Activated gamma-delta T cell treated with anti-CD3 and anti-CD28 coated beads, Interleukin-2, amount 50 U/mL, for 16 hours (primary cell): ENCODE measurements at regions not wholly inside any gene's neighbourhood (a gene's known extent, or its start where the extent isn't known, plus 50 kb on each side); places are given as distances from the start of the nearest gene placed in this dataset.
"Not testable (repeated sequence)": the region's sequence is repeated elsewhere in the genome, so short reads cannot be mapped to it uniquely, and the experiment has no call there.

ENCODE experiments used
- DNase-seq: peaks from one replicate; pipeline ENCODE4 v3.0.0-alpha.2; 2020; ENCODE audit warnings: low read depth

GRCh38 chr10:46202405-46202804 lies 84.4 kb upstream of the ANTXRL start:
- DNase-seq: not testable (repeated sequence)

- DNase-seq: not testable (repeated sequence)
Measured at GRCh38 chr10:46204482-46205102, 82.2 kb upstream of the ANTXRL start.

- DNase-seq: not testable (repeated sequence)
Measured at GRCh38 chr10:46210427-46210826, 76.4 kb upstream of the ANTXRL start.

GRCh38 chr10:46215426-46215825 lies 71.4 kb upstream of the ANTXRL start:
- no peak for DNase-seq

DNA sequence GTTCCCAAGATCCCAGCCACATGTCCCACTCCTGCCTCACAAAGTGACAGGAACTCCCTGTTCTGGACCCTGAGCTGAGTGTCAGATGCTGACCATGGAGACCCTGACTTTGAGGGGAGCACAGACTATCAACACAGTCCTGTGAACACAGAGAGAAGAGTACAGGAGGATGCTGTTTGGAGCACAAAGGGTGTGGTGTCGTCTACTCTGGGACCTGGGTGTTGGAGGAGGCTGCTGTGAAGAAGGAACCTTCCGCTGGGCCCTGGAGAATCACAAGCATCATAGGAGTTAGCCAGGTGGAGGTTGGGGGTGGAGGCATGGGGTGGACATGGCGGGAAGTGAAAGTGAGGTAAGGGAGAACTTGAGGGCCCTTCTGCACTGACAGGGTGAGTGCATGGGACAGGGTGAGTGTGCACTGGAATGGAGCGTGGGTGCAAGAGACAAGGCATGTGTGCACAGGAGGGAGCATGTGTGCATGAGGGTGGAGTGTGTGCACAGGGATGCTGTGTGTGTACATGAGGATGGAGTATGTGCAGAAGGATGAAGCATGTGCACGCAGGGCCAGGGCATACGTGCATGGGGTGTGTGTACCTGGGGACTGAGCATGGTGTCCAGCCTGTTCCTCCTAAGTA lies 70.7 kb upstream of the ANTXRL start:
- no peak for DNase-seq

DNA sequence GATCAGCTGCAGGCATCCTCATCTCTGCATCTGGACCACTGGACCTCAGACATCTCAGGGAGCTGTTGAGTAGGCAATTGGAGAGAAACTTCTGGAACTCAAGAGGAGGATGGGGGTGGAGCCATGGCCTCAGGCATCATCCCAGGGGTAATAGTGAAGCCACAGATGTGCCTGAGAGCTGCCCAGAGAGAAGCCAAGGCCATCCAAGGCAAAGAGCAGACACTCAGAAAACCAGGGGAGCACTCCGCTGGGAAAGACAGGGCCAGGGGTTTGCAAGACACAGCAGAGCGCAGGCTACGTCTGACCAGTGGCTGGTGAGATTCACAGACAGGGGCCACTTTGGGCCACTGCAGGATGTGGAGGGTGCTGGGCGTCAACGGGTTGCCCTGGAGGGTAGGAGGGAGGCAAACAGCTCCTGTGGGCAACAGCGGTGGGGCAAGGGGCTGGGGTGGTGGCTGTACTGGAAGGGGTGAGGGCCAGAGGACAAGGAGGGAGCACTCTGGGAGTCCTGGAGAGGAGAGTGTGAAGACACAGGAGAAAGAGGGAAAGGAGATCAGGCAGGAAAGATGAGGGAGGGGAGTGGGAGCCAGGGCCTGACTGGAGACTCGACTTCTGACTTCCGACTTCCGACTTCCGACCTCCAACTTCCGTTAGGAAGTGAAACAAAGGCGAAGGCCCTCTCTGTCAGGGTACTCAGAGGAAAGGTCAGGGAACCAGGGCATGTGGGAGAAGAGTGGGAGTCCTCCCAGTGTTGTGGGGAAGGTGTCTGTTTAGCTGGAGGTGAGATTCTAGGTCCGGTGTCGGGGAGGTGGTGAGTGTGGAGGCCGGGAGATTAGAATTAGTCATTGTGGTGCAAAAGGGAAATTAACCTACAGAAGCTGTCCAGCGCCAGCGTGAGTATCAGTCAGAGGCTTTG lies 69.7 kb upstream of the ANTXRL start:
- no peak for DNase-seq

GRCh38 chr10:46217752-46218453 lies 68.9 kb upstream of the ANTXRL start:
- no peak for DNase-seq

- no peak for DNase-seq
Measured at GRCh38 chr10:46218921-46219320, 67.9 kb upstream of the ANTXRL start.

DNA sequence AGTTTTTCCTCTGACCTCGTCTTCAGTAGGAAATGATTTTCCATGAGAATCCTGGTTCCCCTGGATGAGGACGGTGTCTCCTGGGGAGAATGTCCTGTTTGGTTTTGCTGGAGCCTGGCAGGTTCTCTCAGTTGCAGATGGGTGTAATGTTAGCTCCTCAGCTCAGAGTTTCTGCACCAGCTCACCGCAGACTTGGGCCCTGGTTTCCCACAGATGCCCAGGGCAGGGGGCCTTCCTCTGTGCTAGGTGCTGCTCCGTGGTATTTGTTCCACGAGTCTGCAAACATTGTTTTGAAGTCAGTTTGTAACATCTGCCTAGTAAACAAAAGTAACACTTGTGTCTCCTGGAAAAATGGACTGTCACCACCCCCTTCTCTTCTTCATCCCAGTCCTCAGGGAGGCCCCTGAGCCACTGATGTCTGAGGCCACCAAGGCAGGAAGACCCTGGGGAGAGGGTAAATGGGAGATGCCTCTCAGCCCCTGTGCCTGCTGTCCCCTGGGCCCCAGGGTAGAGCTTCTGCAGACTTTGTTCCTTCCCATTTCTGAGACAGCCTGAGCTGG lies 67.3 kb upstream of the ANTXRL start:
- not testable (repeated sequence) for DNase-seq

DNA sequence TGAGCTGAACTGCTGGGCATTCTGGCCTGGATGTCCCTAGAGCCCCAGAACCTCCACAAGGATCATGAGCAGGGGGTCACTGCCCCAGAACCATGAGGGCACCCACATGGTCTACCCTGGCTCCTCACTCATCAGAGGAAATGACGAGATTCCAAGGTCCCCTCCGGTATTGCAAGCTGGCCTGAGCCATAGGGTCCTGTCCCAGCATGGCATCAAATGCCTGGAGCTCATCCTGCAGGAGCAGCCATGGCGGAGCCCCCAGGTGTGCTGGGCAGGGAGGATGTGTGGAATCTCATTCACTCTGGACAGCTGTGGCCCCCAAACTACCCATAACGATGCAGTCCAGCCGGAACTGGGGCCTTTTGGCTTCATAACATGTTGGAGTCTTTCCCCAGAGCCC lies 66.6 kb upstream of the ANTXRL start:
- DNase-seq: no peak

DNA sequence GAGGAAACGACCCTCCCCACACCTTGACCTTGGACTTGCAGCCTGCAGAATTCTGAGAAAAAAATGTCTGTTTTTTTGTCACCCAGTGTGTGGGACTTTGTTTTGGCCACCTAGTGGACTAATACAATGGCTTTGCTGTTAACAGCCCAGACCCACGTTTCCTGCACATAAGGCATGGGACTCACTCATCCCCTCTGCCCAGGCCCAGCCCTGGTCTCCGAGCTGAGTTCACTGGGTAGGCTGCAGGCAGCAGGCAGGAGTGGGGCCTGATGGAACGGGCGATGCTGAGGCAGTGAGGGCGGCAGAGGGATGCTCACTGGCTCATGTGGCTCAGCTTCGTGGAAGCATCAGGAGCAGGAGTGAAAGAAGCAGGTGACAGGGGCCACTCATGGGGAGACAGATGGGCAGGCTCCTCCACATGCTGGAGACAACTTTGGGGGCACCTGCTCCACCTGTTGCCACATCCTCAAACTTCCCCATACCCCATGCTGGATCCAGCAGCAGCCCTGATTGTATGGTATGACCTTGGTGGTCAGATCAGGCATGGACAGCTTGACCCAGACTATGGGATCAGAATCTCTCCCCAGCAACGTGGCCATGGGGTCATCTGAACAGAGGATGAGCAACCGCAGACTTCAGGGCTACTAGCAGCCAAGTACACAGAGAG lies 65.8 kb upstream of the ANTXRL start:
- no peak for DNase-seq

DNA sequence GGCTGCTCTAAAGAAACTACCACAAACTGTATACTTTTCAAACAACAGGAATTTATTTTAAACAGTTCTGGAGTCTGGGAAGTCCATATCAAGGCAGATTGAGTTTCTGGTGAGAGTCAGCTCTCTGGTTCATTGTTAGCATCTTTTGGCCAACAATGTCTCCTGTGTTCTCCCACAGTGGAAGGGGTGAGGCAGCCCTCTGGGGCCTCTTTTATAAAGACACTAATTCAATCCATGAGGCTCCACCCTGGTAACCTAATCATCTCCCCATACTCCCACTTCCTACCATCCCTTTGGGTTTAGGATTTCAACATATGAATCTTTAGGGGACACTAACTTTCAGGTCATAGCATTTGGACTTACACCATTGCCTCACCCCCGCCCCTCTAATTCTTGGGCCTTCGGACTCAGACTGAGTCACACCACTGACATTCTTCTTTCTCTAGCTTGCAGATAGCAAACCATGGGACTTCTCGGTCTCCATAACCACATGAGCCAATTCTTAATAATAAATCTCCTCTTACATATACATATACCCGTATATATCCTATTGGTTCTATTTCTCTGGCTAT lies 64.3 kb upstream of the ANTXRL start:
- DNase-seq: no peak

DNA sequence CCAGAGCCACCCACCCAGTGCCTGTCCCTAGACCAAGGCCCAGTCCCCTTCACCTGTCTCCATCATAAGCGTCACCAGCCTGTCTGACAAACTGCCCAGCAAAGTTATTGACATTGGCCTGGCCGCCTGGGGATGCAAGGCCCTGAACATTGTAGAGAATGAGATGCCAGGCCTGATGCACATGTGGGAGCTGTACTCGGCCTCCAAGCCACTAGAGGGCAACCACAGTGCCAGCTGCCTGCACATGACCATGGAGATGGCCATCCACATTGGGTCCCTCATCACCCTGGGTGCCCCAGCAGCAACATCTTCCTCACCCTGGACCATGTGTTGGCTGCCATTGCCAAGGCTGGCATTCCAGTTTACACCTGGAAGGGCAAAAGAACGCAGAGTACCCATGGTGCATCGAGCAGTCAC lies 63.7 kb upstream of the ANTXRL start:
- DNase-seq: no peak

- DNase-seq: no peak
Measured at GRCh38 chr10:46223626-46224413, 63.0 kb upstream of the ANTXRL start.

GRCh38 chr10:46224414-46224682 lies 62.4 kb upstream of the ANTXRL start:
- DNase-seq: no peak

GRCh38 chr10:46225597-46225996 lies 61.2 kb upstream of the ANTXRL start:
- DNase-seq: no peak

DNA sequence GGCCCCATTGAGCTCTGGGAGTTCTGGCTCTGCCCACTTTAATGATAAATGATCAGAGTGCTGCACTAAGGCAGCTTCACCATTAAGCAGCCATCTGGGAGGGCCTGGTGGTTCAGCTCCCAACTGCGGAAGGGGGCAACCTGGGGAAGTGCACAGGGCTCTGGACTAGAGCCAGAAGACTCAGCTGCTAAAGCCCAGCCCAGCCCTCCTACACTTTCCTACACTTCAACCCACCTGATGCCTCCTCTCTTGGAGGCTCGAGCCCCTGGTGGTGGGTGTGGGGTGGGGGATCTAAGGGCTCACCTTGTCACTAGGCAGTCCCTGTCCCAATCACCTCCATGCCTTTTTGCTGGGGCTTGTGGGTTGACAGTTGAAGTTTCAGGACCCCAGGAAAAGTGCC lies 60.6 kb upstream of the ANTXRL start:
- no peak for DNase-seq

GRCh38 chr10:46226900-46227558 lies 59.8 kb upstream of the ANTXRL start:
- DNase-seq: no peak

GRCh38 chr10:46227571-46227935 lies 59.2 kb upstream of the ANTXRL start:
- no peak for DNase-seq

- no peak for DNase-seq
Measured at GRCh38 chr10:46227936-46228562, 58.7 kb upstream of the ANTXRL start.
